CD14-positive monocyte (primary cell): ENCODE measurements at regions not wholly inside any gene's neighbourhood (a gene's known extent, or its start where the extent isn't known, plus 50 kb on each side); places are given as distances from the start of the nearest gene placed in this dataset.

Experiments
- DNase-seq, 3 donors: peaks; one replicate each; pipeline ENCODE4 v3.0.0-alpha.2; 2011 to 2022
- H2AFZ ChIP-seq: 2 replicates; pipeline ENCODE4 v1.6.0; 2012; ENCODE audit warnings: mild to moderate bottlenecking, low read depth, low read length, inconsistent platforms; ENCODE audit not compliant: insufficient read depth, poor library complexity, severe bottlenecking
- H3K27ac ChIP-seq, 2 donors: 1 replicate in 1 of 2; 2 replicates in 1 of 2; pipeline ENCODE4 v1.5.1; 2012 to 2013; ENCODE audit warnings: low read length in 2 of 2, control low read depth in 1 of 2, inconsistent platforms in 1 of 2, low read depth in 1 of 2, mild to moderate bottlenecking in 1 of 2
- H3K27me3 ChIP-seq, 2 donors: one replicate each; pipeline versions ENCODE4 v1.6.0 to v1.6.1; 2011 to 2013; ENCODE audit warnings: low read length in 2 of 2; ENCODE audit not compliant: control insufficient read depth in 2 of 2, insufficient read depth in 2 of 2
- H3K36me3 ChIP-seq, 2 donors: replicated peaks in 1 of 2; 1 replicate in 1 of 2; 2 replicates in 1 of 2; pipeline versions ENCODE4 v1.5.1 to v1.6.1; 2012 to 2013; ENCODE audit warnings: low read length in 2 of 2, control low read depth in 1 of 2, inconsistent platforms in 1 of 2, mild to moderate bottlenecking in 1 of 2; ENCODE audit not compliant: insufficient read depth in 2 of 2, control insufficient read depth in 1 of 2
- H3K4me1 ChIP-seq, 2 donors: 1 replicate in 1 of 2; 2 replicates in 1 of 2; pipeline versions ENCODE4 v1.5.1 to v1.6.1; 2012 to 2013; ENCODE audit warnings: low read length in 2 of 2, control low read depth in 1 of 2, inconsistent platforms in 1 of 2, mild to moderate bottlenecking in 1 of 2, moderate library complexity in 1 of 2; ENCODE audit not compliant: insufficient read depth in 2 of 2, control insufficient read depth in 1 of 2
- H3K4me2 ChIP-seq: replicated peaks from 2 replicates; pipeline ENCODE3; 2012; ENCODE audit warnings: low read length, moderate library complexity, mild to moderate bottlenecking; ENCODE audit not compliant: poor library complexity, severe bottlenecking; ENCODE audit errors: extremely low read depth
- H3K4me3 ChIP-seq, 3 experiments: fragments of 200-600 bp in 1 of 3; sonication (generic) in 1 of 3; replicated peaks in 1 of 3; 1 replicate in 2 of 3; 2 replicates in 1 of 3; pipeline ENCODE4 v1.5.1; 2011 to 2013; ENCODE audit warnings: low read length in 3 of 3, mild to moderate bottlenecking in 3 of 3, control low read depth in 2 of 3, low read depth in 2 of 3, inconsistent platforms in 1 of 3, moderate library complexity in 1 of 3
- H3K79me2 ChIP-seq: 2 replicates; pipeline ENCODE4 v1.6.0; 2012; ENCODE audit warnings: mild to moderate bottlenecking, control low read depth, inconsistent platforms, low read length, moderate library complexity; ENCODE audit not compliant: insufficient read depth
- H3K9ac ChIP-seq: 2 replicates; pipeline ENCODE4 v1.6.0; 2017; ENCODE audit warnings: low read length, mild to moderate bottlenecking; ENCODE audit not compliant: insufficient read depth, poor library complexity, severe bottlenecking
- H3K9me3 ChIP-seq, 2 donors: replicated peaks in 1 of 2; 1 replicate in 1 of 2; 2 replicates in 1 of 2; pipeline versions ENCODE4 v1.5.1 to v1.6.1; 2012 to 2013; ENCODE audit warnings: low read length in 2 of 2, control low read depth in 1 of 2; ENCODE audit not compliant: control insufficient read depth in 1 of 2, insufficient read depth in 1 of 2
- H4K20me1 ChIP-seq: 2 replicates; pipeline ENCODE4 v1.6.0; 2012; ENCODE audit warnings: mild to moderate bottlenecking, low read length, control low read depth, moderate library complexity; ENCODE audit not compliant: insufficient read depth
- H3K27ac Mint-ChIP-seq, 7 donors: one replicate each; pipeline ENCODE4 v1.8.0; 2020; ENCODE audit warnings: mild to moderate bottlenecking in 7 of 7, mixed read lengths in 7 of 7, moderate library complexity in 6 of 7, inconsistent platforms in 2 of 7
- H3K27me3 Mint-ChIP-seq, 3 donors: one replicate each; pipeline ENCODE4 v1.8.0; 2021 to 2022; ENCODE audit warnings: low read depth in 3 of 3, mild to moderate bottlenecking in 3 of 3, mixed read lengths in 3 of 3, moderate library complexity in 3 of 3, inconsistent platforms in 1 of 3
- H3K36me3 Mint-ChIP-seq, 2 donors: one replicate each; pipeline ENCODE4 v1.8.0; 2020; ENCODE audit warnings: mixed read lengths in 2 of 2, inconsistent platforms in 1 of 2, mild to moderate bottlenecking in 1 of 2
- H3K4me1 Mint-ChIP-seq: one replicate; pipeline ENCODE4 v1.8.0; 2020; ENCODE audit warnings: mild to moderate bottlenecking, mixed read lengths
- H3K4me3 Mint-ChIP-seq, 2 donors: one replicate each; pipeline ENCODE4 v1.8.0; 2020; ENCODE audit warnings: mild to moderate bottlenecking in 2 of 2, mixed read lengths in 2 of 2, moderate library complexity in 1 of 2
- H3K9me3 Mint-ChIP-seq, 7 donors: one replicate each; pipeline ENCODE4 v1.8.0; 2020 to 2022; ENCODE audit warnings: mixed read lengths in 7 of 7, mild to moderate bottlenecking in 6 of 7, moderate library complexity in 6 of 7, inconsistent platforms in 2 of 7
- WGBS: methylation state at CpG from one replicate; pipeline ENCODE4 v1.1.5; 2013; ENCODE audit warnings: missing lambda C conversion rate; ENCODE audit not compliant: insufficient coverage; 5-methylcytosine and 5-hydroxymethylcytosine counted together
- intact Hi-C, 2 donors: fragments of 100-400 bp; cut with micrococcal nuclease; formaldehyde crosslinking; loops; one replicate each; pipeline versions ENCODE4 v1.15.0 to v1.15.1; 2023
- TF ChIP-seq, protein P1 (sequence below): fragments of 200-600 bp; IDR thresholded peaks from one replicate; pipeline ENCODE4 v1.8.0; 2022; ENCODE audit warnings: antibody characterized with exemption, mild to moderate bottlenecking

DNA sequence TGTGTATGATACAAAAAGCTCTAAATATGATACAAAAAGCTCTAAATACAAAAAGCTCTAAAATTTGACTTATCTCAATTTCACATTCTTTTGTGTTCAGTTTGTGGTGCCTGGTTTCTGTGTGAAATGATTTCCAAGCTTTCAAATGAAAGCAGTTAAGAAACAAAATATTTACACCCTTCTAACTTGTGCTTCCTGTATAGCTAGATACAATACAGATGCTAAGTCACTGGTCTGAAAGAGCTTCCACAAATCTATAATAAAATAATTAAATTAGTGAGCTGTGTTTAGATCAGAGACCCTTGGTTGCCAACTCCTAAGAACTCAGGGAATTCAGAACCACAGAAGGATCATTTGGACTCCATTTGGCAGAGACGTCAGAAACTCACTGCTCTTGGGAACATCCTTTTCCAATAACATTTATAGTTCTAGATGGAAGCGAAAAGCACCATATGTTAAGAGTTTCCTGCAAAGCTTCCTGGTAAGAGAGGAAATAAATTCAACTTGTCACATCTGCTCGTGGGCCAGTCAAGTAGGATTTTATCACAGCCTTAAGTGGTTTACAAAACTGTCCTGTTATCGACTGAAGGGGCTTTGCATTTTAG lies 1079.1 kb downstream of the ADGRL2 start:
- H3K36me3 ChIP-seq = no peaks in the 10 kb centered on the region
- TF ChIP-seq, protein P1, sequence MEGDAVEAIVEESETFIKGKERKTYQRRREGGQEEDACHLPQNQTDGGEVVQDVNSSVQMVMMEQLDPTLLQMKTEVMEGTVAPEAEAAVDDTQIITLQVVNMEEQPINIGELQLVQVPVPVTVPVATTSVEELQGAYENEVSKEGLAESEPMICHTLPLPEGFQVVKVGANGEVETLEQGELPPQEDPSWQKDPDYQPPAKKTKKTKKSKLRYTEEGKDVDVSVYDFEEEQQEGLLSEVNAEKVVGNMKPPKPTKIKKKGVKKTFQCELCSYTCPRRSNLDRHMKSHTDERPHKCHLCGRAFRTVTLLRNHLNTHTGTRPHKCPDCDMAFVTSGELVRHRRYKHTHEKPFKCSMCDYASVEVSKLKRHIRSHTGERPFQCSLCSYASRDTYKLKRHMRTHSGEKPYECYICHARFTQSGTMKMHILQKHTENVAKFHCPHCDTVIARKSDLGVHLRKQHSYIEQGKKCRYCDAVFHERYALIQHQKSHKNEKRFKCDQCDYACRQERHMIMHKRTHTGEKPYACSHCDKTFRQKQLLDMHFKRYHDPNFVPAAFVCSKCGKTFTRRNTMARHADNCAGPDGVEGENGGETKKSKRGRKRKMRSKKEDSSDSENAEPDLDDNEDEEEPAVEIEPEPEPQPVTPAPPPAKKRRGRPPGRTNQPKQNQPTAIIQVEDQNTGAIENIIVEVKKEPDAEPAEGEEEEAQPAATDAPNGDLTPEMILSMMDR = no peak
- H3K9me3 ChIP-seq = no peaks in the 10 kb centered on the region
- no peaks in the 10 kb centered on the region for H3K36me3 Mint-ChIP-seq
- H3K79me2 ChIP-seq = no peaks in the 10 kb centered on the region
- H3K27ac ChIP-seq = no peak overlapping the region
- no peaks in the 10 kb centered on the region for H3K4me1 ChIP-seq
- H3K27me3 Mint-ChIP-seq = no peaks in the 10 kb centered on the region
- no peak overlapping the region for H2AFZ ChIP-seq
- H3K9ac ChIP-seq = no peak overlapping the region
- no peaks in the 10 kb centered on the region for H3K4me1 Mint-ChIP-seq
- H3K4me3 Mint-ChIP-seq = no peak overlapping the region
- no peaks in the 10 kb centered on the region for H3K27me3 ChIP-seq
- no peak for DNase-seq
- peaks cover 0 to 5% (median 2%) of the 10 kb centered on the region in 7 donors for H3K9me3 Mint-ChIP-seq
- H3K27ac Mint-ChIP-seq = no peak overlapping the region
- intact Hi-C loops = no loop called here
- H3K4me3 ChIP-seq = no peak overlapping the region
- WGBS = no CpG with 5 or more reads among the region's 4 CpGs
- no peaks in the 10 kb centered on the region for H4K20me1 ChIP-seq
- H3K4me2 ChIP-seq = no peak overlapping the region

DNA sequence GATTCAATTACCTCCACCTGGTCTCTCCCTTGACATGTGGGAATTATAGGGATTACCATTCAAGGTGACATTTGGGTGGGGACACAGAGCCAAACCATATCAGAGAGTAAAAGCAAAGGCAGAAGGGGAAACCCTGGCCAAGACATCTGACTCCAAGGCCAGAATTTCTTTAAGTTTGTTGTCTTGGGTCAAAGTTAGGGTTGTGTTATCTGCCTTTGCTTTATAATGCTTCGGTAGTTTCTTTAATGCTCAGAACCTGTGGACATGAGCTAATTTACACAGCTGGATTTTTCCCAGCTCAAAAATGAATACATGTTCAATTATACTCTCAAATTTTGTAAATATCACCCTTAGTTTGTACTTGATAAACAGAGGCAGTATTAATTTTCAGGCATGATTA lies 1074.4 kb downstream of the ADGRL2 start:
- H3K27me3 ChIP-seq = no peaks in the 10 kb centered on the region
- WGBS = no CpG with 5 or more reads among the region's 1 CpG
- TF ChIP-seq, protein P1 = no peak
- no peaks in the 10 kb centered on the region for H3K36me3 ChIP-seq
- H3K27ac ChIP-seq = no peak overlapping the region
- no peak overlapping the region for H3K4me3 ChIP-seq
- Mint-ChIP-seq H3K4me3 (no peak overlapping the region), H3K4me1 (no peaks in the 10 kb centered on the region), H3K27me3 (peaks cover 0 to 3% (median 0%) of the 10 kb centered on the region in 3 donors), H3K9me3 (peaks cover 0 to 5% (median 3%) of the 10 kb centered on the region in 7 donors), H3K27ac (no peak overlapping the region), H3K36me3 (no peaks in the 10 kb centered on the region)
- no peaks in the 10 kb centered on the region for H4K20me1 ChIP-seq
- intact Hi-C loops = no loop called here
- no peak overlapping the region for H2AFZ ChIP-seq
- no peak overlapping the region for H3K9ac ChIP-seq
- peaks cover 0 to 3% of the 10 kb centered on the region in 2 donors for H3K9me3 ChIP-seq
- no peaks in the 10 kb centered on the region for H3K79me2 ChIP-seq
- DNase-seq = no peak
- no peaks in the 10 kb centered on the region for H3K4me1 ChIP-seq
- no peak overlapping the region for H3K4me2 ChIP-seq
